HEK293T (cell line): ENCODE measurements at regions not wholly inside any gene's neighbourhood (a gene's known extent, or its start where the extent isn't known, plus 50 kb on each side); places are given as distances from the start of the nearest gene placed in this dataset.

Experiments used
- CTCF ChIA-PET: fragments of 350-600 bp; formaldehyde crosslinking; extraction: SDS; loops from one replicate; lab custom pipeline; 2021; ENCODE audit warnings: antibody characterized with exemption, inconsistent platforms; lab: Yijun Ruan, JAX
- POLR2A ChIA-PET: fragments of 350-600 bp; formaldehyde crosslinking; extraction: SDS; loops from one replicate; lab custom pipeline; 2020; ENCODE audit warnings: antibody characterized with exemption, inconsistent platforms; lab: Yijun Ruan, JAX
- DNase-seq: peaks from one replicate; pipeline ENCODE4 v3.0.0; 2012; ENCODE audit warnings: mixed read lengths; ENCODE audit errors: extremely low spot score
- ARNT ChIP-seq: fragments of 450-650 bp; IDR thresholded peaks from 2 replicates; pipeline ENCODE4 v1.6.1; 2017; ENCODE audit warnings: mild to moderate bottlenecking
- BHLHE40 ChIP-seq: fragments of 450-650 bp; IDR thresholded peaks from 2 replicates; pipeline ENCODE4 v1.6.1; 2016; ENCODE audit warnings: mild to moderate bottlenecking, moderate library complexity, borderline replicate concordance
- CTBP1 ChIP-seq: fragments of 450-650 bp; IDR thresholded peaks from 2 replicates; pipeline ENCODE4 v1.6.1; 2016; ENCODE audit warnings: borderline replicate concordance
- ELF4 ChIP-seq: fragments of 450-650 bp; IDR thresholded peaks from 2 replicates; pipeline ENCODE4 v1.6.1; 2017; ENCODE audit warnings: antibody characterized with exemption
- FOXA1 ChIP-seq: fragments of 450-650 bp; IDR thresholded peaks from 2 replicates; pipeline ENCODE4 v1.6.1; 2016; ENCODE audit warnings: mild to moderate bottlenecking
- FOXK2 ChIP-seq: fragments of 450-650 bp; IDR thresholded peaks from 2 replicates; pipeline ENCODE4 v1.6.1; 2016; ENCODE audit warnings: mild to moderate bottlenecking
- FOXM1 ChIP-seq: fragments of 450-650 bp; IDR thresholded peaks from 2 replicates; pipeline ENCODE4 v1.6.1; 2017; ENCODE audit warnings: mild to moderate bottlenecking, borderline replicate concordance
- HDGF ChIP-seq: fragments of 450-650 bp; IDR thresholded peaks from 2 replicates; pipeline ENCODE4 v1.6.1; 2017; ENCODE audit warnings: antibody characterized with exemption, borderline replicate concordance
- L3MBTL2 ChIP-seq: fragments of 450-650 bp; conservative IDR thresholded peaks from 2 replicates; pipeline ENCODE4 v1.6.1; 2016; ENCODE audit warnings: mild to moderate bottlenecking
- LEF1 ChIP-seq: fragments of 450-650 bp; IDR thresholded peaks from 2 replicates; pipeline ENCODE4 v1.6.1; 2017; ENCODE audit warnings: mild to moderate bottlenecking, borderline replicate concordance
- NFRKB ChIP-seq: fragments of 450-650 bp; IDR thresholded peaks from 2 replicates; pipeline ENCODE4 v1.6.1; 2016; ENCODE audit warnings: mild to moderate bottlenecking, moderate library complexity
- SP1 ChIP-seq: fragments of 450-650 bp; IDR thresholded peaks from 2 replicates; pipeline ENCODE4 v1.6.1; 2017
- SUZ12 ChIP-seq: fragments of 450-650 bp; IDR thresholded peaks from 2 replicates; pipeline ENCODE4 v1.6.1; 2016; ENCODE audit warnings: mild to moderate bottlenecking
- TARDBP ChIP-seq: fragments of 450-650 bp; IDR thresholded peaks from 2 replicates; pipeline ENCODE4 v1.6.1; 2016
- ZNF384 ChIP-seq: fragments of 450-650 bp; IDR thresholded peaks from 2 replicates; pipeline ENCODE4 v1.6.1; 2016
- TF ChIP-seq, protein P1 (sequence below): fragments of 450-650 bp; IDR thresholded peaks from 2 replicates; pipeline ENCODE4 v1.6.1; 2016

DNA sequence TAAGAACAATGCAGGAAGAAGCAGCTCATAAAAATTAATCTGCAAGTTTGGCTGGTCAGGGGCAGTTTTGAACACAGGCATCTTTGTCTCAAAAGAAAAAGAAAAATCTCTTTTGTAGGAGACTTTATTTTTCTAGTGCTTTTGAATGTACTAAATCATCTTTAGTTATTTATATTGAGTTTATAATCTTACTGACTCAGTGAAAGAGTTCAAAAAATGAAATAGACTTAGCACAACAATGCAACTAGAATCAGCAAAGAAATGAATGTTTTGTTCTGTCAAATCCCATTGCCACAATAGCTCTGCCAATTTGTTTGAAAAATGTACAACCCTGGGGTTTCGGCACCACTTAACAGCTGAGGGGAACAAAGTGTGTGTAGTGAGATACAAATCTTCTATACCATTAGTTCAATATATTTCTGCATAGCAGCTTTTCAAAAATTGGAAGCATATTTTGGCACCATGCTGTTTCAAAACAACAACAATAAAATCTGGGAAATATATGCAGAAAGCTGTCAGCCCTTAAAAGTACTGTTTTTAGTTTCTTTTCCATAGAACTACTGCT lies 1969.1 kb downstream of the MRPL39 start:
- no peak for DNase-seq
- CTCF ChIA-PET, result interaction anchor here (0.6 kb wide), 1 partner anchor 35 kb away, joined by 3 read pairs; no protein-coding TSS in a partner anchor
- no peak for TF ChIP-seq ARNT
- TF ChIP-seq NFRKB, result no peak
- no peak for TF ChIP-seq SUZ12
- TF ChIP-seq ELF4, result no peak
- no peak for TF ChIP-seq FOXM1
- TF ChIP-seq BHLHE40, result no peak
- TF ChIP-seq FOXA1, result no peak
- POLR2A ChIA-PET, result no interaction called here

DNA sequence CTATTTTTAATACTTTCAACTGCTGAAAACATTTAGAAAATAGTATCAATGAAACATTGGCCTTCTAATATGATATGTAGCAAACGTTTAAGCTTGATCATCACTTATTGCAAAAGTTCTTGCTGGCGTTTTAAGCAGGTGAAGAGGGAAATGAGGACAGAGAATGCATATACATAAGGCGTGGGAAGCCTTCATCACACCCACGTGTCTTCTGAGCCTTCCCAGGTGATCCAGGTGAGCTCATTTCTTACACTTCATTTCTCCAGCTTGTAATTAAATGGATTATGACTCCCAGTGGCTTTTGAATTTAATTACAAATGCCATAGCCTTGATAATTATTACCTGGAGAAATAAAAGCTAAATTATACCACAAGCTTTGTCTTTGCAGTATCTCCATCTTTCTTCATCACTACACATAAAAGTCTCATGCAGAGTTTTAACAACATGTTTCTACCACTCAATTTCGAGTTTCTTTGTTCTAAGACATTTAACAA lies 1973.8 kb downstream of the MRPL39 start:
- no peak for TF ChIP-seq FOXA1
- no peak for TF ChIP-seq SUZ12
- TF ChIP-seq, protein P1, sequence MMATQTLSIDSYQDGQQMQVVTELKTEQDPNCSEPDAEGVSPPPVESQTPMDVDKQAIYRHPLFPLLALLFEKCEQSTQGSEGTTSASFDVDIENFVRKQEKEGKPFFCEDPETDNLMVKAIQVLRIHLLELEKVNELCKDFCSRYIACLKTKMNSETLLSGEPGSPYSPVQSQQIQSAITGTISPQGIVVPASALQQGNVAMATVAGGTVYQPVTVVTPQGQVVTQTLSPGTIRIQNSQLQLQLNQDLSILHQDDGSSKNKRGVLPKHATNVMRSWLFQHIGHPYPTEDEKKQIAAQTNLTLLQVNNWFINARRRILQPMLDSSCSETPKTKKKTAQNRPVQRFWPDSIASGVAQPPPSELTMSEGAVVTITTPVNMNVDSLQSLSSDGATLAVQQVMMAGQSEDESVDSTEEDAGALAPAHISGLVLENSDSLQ, result no peak
- TF ChIP-seq FOXM1, result no peak
- TF ChIP-seq ELF4, result no peak
- no peak for TF ChIP-seq CTBP1
- no peak for TF ChIP-seq NFRKB
- TF ChIP-seq ARNT, result no peak
- TF ChIP-seq ZNF384, result no peak
- no peak for TF ChIP-seq FOXK2
- TF ChIP-seq BHLHE40, result no peak
- no peak for TF ChIP-seq L3MBTL2
- TF ChIP-seq LEF1, result no peak
- no peak for TF ChIP-seq HDGF
- TF ChIP-seq TARDBP, result no peak
- no peak for TF ChIP-seq SP1
- no peak for DNase-seq
- ChIA-PET POLR2A (no interaction called here), CTCF (interaction anchor here (0.7 kb wide), 1 partner anchor 77 kb away, joined by 5 read pairs; no protein-coding TSS in a partner anchor)

DNA sequence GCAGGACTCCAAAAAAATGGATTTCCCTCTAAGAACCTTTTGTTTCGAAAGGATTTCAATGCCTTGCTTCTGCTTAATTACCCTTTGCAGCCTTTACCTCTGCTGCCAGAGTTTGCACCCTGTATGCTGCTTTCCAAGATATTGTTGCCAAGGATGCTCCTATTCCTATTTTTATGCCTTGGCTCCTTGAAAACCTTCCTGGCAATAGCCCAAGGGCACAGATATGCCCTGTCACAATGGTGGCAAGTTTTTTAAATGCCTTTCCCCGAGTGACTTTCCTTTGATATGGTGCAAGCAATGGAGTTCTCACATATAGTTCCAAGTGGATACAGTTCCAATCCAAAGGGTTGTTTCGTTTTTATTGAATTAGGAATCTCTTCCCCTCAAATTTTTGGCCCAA lies 1983.0 kb downstream of the MRPL39 start:
- TF ChIP-seq LEF1, result no peak
- no peak for TF ChIP-seq FOXM1
- no peak for TF ChIP-seq SUZ12
- TF ChIP-seq ZNF384, result no peak
- no peak for TF ChIP-seq ARNT
- TF ChIP-seq SP1, result no peak
- no peak for TF ChIP-seq HDGF
- no peak for TF ChIP-seq L3MBTL2
- no peak for TF ChIP-seq TARDBP
- DNase-seq, result no peak
- CTCF ChIA-PET, result no interaction called here
- POLR2A ChIA-PET, result no interaction called here

DNA sequence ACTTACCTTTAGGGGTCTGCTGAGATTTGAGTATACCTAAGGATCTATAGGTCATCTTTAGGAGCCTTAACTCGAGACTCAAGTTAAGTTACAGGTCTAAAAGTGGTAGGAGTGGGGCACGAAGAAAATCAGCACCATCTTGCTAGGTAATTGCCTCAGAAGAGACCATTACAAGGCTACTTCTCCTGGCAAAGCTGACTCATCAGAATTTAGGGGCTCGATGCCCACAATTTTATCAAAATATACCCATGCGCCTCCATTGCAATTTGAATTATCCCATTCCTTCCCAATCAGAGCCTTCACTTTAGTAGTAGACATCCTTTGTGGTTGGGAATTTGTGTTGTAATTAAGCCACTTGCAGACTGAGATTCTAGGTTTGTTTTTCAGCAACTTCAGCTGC lies 1994.3 kb downstream of the MRPL39 start:
- DNase-seq, result no peak
- CTCF ChIA-PET, result no interaction called here
- TF ChIP-seq ELF4 (no peak), L3MBTL2 (no peak)
- POLR2A ChIA-PET, result no interaction called here

DNA sequence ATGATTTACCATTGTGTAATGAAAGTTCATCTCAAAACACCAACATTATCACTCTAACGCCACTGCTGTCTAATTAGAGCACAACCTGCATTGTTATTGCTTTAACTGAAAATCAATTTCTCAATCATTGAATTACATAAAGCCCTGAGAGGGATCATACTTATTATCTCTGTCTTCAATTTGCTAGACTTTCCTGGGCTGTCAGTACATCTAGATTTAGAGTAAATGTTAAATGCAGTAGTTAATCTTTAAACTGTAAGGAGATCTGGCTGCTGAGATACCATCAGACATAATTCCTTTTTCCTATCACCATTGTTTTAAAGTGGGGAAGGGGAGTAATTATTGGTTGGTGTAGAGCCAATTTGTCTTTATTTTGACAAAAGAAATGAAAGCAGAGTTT lies 1995.1 kb downstream of the MRPL39 start:
- TF ChIP-seq TARDBP, result no peak
- TF ChIP-seq FOXM1, result no peak
- TF ChIP-seq CTBP1, result no peak
- TF ChIP-seq ELF4, result no peak
- TF ChIP-seq NFRKB, result no peak
- TF ChIP-seq ZNF384, result no peak
- no peak for TF ChIP-seq FOXK2
- TF ChIP-seq BHLHE40, result no peak
- no peak for TF ChIP-seq HDGF
- no peak for TF ChIP-seq SUZ12
- TF ChIP-seq LEF1, result no peak
- no peak for TF ChIP-seq L3MBTL2
- TF ChIP-seq, protein P1, result no peak
- no peak for TF ChIP-seq ARNT
- ChIA-PET CTCF (no interaction called here), POLR2A (no interaction called here)
- no peak for DNase-seq

DNA sequence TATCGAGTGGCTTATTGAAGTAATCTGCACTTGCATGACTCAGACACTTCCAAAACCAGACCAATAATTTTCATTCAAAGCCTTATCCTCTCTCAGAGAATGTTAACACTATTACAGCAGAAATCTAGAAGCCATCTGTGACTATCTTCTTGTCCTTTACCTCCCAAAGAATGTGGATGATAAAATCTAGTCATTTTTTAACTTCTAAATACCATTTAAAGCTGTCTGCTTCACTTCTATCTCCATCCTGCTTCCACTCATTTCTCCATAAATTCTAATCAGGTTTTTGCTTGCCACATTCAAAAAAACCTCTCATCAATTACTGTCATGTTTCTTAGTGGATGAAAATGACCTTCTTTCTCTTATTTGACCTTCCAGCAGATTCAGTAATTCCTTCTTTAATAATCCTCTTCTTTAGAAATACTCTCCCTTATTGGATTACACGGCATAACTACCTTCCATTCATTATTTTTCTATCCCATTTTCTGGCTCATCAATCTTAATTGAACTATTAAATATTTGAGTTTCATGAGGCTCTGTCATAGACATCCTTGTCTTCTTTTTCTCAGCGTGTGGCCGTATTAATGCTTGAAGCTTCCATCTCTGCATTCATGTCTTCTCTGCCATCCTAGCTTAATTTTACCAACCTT lies 1999.4 kb downstream of the MRPL39 start:
- ChIA-PET CTCF (interaction anchor here (0.8 kb wide), 1 partner anchor 121 kb away, joined by 3 read pairs; no protein-coding TSS in a partner anchor), POLR2A (no interaction called here)
- TF ChIP-seq, protein P1, result no peak
- TF ChIP-seq HDGF (no peak), NFRKB (no peak), SP1 (no peak), CTBP1 (no peak), BHLHE40 (no peak), ELF4 (no peak), L3MBTL2 (no peak), LEF1 (no peak)
- DNase-seq, result no peak
